ENCODE measurements at regions not wholly inside any gene's neighbourhood (a gene's known extent, or its start where the extent isn't known, plus 50 kb on each side); places are given as distances from the start of the nearest gene placed in this dataset.
A peak's percentile ranks its signal among the peaks of the same experiment; 100 is the strongest.
"Not testable (repeated sequence)": the region's sequence is repeated elsewhere in the genome, so short reads cannot be mapped to it uniquely, and the experiment has no call there.

GRCh38 chr13:24982333-24982999 is 113.5 kb upstream of the PABPC3 start:
- TF ChIP-seq CTCF (IDR thresholded peaks at IDR 0.05) (no peak), ZFX (IDR thresholded peaks at IDR 0.05; ENCODE audit: borderline replicate concordance) (no peak)
- H3K27ac ChIP-seq, result 0 out of 2 replicates have a peak overlapping the region, but pooled peaks have one; percentile 8

DNA sequence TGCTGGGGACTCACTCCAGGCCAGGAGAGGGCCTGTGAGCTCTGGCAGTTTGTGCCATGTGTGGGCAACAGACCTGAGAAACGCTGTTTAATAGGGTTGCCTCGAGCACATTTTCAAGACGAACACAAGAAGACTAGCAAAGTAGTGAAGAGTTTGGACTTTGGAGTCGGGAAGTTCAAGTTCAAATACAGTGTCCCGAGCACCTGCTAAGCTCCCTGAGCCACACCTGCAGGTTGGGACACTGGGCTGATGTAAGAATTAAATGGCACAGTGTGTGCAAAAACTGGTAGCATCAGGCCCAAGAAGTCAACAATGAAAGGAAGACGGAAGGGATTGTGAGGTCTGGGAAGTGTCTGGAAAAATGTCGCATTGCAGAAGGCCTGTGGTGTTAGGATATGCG is 112.8 kb upstream of the PABPC3 start:
- H3K27ac ChIP-seq, result 0 out of 2 replicates have a peak overlapping the region, but pooled peaks have one; percentile 8
- TF ChIP-seq ZFX (IDR thresholded peaks at IDR 0.05; ENCODE audit: borderline replicate concordance) (no peak), CTCF (IDR thresholded peaks at IDR 0.05) (no peak)

DNA sequence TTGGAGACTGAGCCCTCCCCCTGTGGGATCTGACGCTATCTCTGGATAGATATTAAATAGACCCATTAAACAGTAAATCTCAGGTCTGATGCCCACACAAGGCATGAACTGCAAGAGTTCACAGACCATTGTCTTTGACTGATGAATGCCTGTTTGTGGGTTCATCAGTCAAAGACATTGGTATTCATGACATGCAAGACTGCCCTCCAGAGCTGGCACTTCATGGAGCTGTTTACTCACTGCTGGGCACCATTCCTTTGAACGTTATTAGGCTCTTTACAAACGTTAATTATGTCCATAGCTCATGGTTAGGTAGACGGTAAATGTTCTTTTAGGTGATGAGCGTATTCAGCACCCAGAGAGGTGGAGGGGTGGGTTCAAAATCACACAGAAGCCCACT is 111.8 kb upstream of the PABPC3 start:
- no peak overlapping the region for H3K27ac ChIP-seq
- TF ChIP-seq CTCF (IDR thresholded peaks at IDR 0.05) (no peak), ZFX (IDR thresholded peaks at IDR 0.05; ENCODE audit: borderline replicate concordance) (no peak)

GRCh38 chr13:24985107-24985506 is 110.8 kb upstream of the PABPC3 start:
- TF ChIP-seq ZFX (IDR thresholded peaks at IDR 0.05; ENCODE audit: borderline replicate concordance) (no peak), CTCF (IDR thresholded peaks at IDR 0.05) (no peak)
- H3K27ac ChIP-seq, result no peak overlapping the region

GRCh38 chr13:24985896-24986295 is 110.0 kb upstream of the PABPC3 start:
- TF ChIP-seq CTCF (IDR thresholded peaks at IDR 0.05), result no peak
- TF ChIP-seq ZFX (IDR thresholded peaks at IDR 0.05; ENCODE audit: borderline replicate concordance), result no peak
- H3K27ac ChIP-seq, result no peak overlapping the region

GRCh38 chr13:24986826-24987225 is 109.1 kb upstream of the PABPC3 start:
- TF ChIP-seq ZFX (IDR thresholded peaks at IDR 0.05; ENCODE audit: borderline replicate concordance) (no peak), CTCF (IDR thresholded peaks at IDR 0.05) (no peak)
- H3K27ac ChIP-seq, result no peak overlapping the region

GRCh38 chr13:24989959-24990358 is 106.0 kb upstream of the PABPC3 start:
- H3K27ac ChIP-seq, result not testable (repeated sequence)

- H3K27ac ChIP-seq, result not testable (repeated sequence)
Measured at GRCh38 chr13:24992946-24993345, 103.0 kb upstream of the PABPC3 start.

All from 22Rv1 (cell line).